NCI-H2196 (cell line): ENCODE measurements at regions not wholly inside any gene's neighbourhood (a gene's known extent, or its start where the extent isn't known, plus 50 kb on each side); places are given as distances from the start of the nearest gene placed in this dataset.

Experiments used
- DNase-seq: peaks from one replicate; lab custom pipeline; 2025; ENCODE audit not compliant: unreplicated experiment; lab: John Stamatoyannopoulos, UW

DNA sequence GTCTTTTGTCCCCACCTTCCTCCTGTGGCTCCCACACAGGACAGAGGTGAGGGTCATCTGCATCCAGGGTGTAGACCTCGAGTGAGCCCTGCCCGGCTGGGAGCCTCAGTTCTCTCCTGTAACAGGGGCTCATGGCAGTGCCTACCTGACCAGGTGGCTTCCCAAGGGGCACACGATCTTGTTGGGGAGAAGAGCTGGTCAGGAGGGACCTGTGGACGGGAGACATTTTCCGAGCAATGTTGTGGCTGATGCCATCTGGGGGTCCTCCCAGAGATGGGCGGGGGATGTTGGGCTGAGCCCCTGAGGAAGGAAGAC is 51.9 kb downstream of the CEBPB start:
- no peak for DNase-seq

DNA sequence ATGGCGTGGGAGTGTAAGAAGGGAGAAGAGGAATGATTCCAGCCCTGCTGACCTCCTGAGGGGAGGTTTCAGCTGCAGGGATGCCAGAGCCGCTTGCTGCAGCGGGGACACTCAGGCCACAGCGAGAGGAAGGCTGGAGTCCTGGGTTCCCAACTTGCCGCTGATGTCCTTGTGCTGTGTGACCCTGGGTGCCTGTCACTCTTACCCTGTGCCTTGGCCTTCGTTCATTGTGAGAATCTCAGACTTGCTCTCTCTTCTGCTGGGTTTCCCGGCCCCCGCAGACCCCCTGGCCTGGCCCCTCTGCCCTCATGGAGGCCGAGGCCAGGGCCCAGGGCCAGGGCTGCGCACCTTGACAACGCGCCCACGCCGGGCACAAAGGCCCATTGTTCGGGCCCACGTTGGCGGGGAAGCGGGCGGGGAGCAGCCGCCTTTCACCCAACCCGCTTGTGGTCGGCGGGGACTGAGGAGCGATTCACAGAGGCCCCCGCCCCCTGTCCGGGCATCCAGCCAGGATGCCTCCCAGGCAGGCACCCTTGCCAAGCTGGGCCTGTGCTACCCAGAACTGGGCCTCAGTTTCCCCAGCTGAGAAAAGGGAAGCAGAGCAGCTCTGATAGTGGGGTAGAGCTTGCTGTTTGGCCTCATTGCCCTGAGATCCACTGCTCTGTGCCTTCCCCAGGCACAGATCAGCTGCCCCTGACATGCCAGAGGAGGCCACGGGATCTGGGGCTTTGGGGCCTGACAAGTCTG is 52.4 kb downstream of the CEBPB start:
- DNase-seq, result peak; percentile 64

DNA sequence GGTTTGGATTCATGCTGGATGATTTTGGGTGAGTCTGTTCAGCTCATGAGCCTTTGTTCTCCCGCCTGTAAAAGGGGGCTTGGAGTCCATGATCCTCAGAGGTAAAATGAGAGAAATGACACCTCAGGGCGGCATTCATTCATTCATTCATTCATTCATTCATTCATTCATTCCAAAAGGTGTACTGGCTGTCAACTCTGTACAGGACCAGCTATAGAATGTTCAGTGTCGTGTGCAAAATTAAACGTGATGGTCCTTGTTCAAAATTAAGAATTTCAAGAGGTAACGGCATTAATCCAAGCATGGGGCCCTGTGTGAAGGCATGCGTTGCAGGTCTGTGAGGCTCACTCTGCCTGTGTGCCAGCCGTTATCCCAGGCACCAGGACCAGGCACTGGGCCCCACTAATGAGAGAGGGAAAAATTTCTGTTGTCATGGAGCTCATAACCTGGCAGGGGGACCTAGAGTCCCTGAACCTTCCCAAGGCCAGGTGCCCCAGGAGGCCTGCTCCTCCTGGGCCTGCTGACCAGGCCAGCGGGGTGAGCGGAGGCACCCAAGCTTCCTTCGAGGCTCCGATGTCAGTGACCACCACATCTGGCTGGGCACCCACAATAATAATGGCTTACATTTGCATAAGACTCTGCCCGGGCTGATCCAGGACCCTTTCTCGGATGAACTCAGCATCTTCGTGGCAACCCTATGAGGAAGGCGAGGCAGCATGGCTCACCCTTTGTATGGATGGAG is 53.2 kb downstream of the CEBPB start:
- DNase-seq, result no peak

DNA sequence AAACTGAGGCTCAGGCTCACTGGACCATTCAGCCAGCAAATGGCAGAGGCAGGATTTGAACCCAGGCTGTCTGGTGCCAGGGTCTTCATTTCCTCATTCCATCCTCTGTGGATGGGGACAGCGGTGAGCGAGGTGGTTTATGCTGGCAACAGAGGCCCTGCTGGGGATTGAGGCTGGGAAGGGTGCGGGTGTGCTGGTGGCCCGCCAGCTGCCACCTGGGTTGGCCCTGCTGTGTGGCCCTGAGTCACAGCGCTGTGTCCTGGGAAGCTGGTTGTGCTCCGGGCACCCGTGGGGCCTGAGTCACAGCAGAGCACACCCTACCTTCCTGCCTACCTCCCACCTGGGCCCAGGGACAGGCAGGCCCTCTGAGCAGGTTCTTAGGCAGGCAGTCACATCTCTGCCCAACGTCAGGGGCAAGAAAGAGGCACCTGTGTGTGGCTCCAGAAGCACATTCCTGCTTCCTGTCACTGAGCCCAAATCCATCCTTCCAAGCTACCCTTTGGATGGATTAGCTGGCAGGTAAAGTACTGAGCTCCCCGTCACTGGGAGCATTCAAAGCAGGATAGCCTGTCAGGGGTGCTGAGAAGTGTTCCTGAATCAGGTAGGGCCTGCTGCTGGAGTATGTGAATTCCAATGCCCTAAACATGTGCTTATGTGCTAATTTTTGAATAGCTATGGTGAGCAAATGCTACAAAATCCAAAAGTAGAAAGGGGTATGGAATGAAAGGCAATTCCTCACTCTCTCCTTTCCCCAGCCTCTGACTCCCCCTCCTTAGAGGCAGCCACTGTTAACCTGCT is 53.9 kb downstream of the CEBPB start:
- DNase-seq, result no peak

DNA sequence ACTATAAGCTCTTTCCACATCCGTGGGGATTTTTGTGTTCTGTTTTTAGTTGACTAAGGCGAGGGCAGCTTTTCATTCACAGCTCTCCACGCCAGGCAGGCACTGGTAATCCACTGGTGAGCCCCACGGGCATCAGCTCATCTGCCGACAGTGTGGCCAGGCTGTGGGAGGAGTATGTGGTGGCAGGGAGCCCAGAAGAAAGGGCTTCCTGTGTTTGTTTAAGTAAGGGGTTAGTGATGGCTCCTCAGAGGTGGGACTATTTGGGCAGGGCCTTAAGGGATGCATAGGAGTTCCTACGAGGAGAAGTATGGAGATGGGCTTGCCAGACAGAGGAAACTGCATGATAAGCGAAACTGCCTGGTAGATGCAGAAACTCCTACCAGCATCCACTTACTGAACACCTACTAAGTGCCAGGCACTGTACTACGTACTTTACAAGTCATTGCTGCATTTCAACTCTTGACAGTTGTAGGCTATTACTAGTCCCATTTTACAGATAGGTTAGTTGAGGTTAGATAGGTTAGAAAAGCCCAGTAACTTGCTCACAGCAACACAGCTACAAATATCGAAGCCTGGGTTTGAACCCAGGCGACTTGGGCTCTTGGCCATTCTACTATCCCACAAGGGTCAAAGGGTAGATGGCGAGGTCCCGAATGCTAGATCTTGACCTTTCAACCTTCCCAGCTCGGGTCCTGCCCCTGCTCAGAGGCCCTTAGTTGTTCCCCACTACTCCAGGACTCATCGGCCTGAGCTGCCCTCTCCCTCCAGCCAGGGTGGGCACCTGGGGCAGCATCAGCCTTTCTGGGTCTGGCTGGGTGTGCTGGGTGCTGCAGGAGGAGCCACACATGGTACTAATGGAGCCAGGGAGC is 55.1 kb downstream of the CEBPB start:
- DNase-seq, result no peak

DNA sequence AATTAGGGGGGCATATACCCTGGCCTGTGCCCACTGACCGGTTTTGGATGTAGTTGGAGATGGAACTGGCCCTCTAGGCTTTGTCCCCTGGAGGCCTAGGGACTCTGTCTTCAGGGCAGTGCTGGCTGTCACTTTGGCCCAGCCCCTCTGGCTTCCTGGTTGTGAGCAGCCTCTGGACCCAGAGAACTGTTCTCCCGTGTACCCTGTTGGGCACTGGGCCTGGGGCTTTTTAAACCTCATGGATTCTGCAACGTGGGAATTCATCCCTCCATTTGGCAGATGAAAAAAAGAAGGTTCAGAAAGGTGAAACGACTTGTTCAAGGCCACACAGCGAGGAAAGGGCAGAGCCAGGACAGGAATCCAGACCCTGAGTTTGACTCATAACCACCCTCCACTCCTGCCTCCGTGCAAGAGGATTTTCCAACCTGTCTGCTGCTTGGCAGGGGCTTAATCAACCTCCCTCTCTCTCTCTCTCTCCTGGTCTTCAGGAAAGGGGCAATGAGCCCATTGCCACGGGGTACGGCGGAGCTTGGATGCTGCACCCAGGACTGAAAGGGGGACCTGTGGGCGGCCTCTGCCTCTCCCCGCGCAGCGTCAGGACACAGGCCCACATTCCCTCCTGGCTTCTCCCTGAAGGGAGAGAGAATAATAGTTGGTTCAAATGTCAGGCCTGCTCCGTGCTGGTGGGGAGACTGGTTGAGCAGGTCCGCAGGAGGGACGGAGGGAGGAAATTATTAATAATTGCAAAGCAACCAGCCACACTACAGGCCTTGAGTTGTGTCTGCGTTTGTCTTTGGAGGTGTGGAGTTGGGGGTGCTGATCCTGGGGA is 56.0 kb downstream of the CEBPB start:
- DNase-seq, result no peak

DNA sequence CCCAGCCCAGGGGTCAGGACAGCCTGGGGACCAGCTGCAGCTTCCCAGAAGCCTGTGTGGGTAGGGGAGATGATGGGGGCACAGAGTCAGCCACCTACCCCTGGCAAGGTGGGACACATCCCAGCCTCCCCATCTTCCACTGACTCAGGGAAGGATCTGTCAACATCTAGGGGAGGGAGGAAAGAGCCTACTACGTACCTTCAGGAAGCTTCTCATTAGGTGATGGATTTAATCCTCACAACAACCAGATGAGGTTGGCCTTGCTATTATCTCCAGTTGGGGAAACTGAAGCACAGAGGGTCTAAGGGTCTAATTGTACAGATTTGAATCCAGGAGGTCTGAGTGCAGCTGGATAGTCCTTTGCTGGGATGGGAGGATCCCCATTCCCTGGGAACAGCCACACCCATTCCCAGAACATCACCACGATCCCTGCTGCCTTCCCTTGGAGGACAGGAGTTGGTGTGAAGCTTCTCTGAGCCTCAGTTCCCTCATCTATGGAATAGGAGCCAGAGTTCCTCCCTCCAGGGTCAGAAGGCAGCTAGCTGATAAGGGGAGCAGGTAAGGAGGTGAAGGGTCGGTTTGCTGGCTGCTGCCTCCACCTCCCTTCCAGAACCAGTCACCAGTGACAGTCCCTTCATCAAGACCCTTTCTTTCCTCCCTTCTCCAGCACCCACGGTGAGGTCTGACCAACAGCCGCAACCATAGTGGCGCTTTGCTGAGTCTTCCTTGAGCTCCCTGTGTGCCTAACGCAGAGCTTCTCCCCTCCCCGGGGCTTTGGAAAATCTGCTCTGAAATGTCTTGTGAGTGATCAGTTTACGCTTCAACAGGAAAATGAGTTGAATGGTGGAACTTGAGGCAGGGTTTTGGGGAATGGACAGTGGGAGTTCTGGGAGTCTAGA is 56.8 kb downstream of the CEBPB start:
- DNase-seq, result no peak

DNA sequence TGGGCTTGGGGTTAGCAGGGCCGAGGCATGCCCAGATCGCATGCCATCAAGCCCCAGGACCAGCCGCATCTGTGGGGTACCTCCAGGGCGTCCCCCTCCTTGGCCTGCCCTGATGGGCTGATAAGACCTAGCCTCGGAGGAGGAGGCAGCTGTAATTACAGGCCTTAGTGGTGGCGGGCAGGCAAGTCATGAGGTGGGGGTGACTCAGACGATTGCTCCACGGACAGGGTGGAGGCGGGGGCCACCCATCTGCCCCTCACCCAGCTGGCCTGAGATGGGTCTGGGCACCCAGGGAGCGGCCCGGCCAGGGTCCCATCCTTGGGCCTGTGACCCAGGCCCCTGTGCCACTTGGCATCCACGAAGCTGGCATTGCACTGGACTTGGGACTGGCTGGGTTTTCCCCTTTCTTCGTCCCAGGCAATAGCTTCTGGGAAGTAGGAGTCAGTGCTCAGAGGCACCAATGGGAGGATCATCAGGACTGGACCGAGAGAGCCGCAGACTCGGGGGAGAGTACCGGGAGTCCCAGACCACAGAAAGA is 57.5 kb downstream of the CEBPB start:
- no peak for DNase-seq

DNA sequence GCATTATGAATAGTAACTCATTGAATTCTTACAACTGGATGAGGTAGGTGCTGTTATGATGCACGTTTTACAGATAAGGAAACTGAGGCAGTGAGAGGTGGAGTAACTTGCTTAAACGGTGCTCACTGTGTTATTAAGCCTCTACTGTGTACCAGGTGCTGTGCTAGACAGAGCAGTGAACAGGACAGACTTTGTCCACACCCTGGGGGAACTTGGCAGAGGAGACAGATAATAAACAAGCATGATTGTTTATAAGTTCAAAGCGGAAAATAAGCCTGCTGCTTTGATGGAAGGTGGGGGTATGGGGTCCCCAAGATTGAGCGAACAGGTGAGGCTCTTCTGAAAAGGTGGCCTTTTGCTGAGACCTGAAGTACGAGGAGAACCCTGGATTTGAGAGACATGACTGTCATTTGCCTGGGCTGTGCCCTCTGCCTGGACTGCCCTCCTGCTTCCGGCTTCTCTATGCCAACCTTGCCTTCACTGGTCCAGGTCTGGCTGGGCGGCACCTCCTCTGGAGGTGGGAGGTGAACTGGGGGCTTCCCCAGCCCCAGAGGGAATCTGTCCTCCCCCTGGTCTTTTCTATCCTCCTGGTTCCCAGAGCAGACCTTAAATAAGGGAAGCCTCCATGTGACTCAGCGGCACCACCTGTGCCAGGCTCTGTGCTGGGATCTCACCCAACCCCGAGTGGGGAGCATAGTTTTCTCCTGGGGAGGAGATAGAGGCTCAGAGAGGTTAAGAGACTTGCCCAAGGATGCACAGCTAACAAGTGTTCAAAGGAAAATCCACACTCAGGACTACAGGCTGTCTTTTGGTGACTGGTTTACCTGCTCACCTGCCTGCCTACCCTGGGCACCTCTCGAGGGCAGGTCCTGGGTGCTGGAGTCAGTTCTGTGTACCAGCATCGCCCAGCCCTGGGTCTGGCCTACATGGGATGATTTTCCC is 59.1 kb downstream of the CEBPB start:
- no peak for DNase-seq

DNA sequence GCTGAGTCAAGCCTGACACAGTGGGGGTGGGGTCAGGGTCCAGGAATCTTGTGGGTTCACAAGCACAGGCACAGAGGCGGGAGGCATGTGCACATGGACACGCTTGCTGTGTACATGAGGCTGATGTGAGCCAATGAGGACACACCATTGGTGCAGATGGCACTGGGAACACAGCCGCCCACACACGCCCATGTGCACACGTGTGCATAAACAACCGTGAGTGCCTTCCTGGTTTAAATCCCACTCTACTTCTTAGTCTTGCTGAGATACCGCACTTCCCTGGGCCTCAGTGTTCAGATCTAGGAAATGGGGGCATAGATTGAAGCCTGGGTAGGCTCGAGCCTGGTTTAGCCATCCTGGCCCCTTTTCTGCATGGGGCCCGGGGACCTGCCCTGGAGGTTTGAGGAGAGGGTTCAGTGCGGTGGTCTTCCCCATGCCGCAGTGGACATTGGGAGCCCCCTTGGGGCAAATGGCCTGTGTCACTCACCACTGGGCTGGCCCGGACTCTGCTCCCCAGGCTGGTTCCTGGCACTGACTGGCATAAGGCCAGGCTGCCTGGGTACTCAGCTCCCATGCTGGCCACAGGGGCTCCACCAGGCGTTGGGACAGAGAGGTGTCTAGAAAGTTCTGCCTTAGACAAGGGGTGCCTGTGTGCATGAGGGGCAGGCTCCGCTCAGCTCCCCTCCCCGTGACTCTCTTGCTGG is 60.2 kb downstream of the CEBPB start:
- DNase-seq, result no peak

DNA sequence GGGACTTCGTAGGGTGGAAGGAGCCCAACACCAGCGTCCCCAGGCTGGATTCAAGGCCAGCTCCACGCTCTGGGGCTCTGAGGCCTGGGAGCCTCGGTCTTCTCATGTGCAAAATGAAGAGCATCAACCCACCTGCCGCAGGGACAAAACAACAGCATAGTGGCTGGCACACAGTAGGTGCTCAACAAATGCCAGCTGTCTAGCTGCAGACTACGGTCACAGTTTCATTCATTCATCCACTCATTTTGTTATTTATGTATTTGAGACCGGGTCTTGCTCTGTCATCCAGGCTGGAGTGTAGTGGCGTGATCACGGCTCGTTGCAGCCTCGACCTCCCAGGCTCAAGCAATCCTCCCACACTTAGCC is 60.7 kb downstream of the CEBPB start:
- DNase-seq, result no peak

DNA sequence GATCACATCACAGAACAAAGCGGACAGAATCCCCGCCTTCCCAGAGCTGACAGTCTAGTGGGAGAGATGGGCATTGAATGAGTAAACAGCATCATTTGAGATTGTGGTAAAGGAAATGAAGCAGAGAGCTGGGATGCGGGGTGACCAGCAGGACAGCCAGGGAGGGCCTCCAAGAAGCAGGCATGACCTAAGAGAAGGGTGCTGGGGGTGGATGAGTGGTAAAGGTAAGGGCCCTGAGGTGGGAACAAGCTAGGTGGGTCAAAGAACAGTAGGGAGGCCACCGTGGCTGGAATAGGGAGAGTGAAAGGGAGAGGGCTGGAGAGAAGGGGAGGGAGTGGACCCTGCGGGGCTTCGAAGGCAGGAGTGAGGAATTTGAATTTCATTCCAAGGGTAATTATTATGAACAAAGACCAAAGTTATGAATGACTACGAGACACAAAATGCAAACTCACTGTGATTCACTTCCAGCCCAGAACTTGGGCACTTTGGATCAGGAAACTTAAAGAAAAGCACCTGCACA is 61.4 kb downstream of the CEBPB start:
- DNase-seq, result no peak

DNA sequence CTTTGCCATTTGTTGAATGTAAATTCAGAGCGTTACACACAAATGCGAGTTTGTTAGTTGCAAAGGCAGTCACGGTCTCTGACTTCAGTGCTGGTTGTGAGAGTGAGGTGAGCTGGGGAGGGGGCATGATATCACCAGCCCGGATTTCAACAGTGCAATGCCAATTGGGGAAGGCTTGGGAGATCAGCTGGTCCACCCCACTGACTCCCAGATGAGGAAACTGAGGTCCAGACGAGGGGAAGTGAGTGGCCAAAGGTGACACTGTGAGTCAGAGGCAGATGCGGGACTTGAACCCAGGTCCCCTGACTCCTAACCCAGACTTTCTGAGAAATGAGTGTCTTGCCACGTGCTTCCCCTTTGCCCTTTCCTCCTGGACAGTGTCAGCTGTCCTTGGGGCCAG is 62.1 kb downstream of the CEBPB start:
- DNase-seq, result no peak

DNA sequence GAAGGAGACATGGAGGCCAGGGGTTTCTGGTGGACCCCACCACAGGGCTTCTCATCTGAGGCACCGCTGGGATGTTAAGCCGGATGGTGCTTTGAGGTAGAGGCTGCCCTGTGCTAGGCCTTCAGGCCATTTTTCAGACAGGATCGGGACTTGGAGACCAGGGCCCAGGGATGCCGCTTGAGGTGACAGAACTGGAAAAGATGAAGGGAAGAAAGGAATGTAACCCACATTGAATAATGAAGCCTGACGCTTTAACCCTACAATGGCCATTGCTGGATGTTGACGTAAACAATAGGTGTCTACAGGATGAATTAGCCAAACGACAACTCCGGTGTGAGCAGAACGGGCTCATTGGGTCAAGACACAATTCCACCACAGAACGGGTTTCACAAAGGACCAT is 62.5 kb downstream of the CEBPB start:
- no peak for DNase-seq

DNA sequence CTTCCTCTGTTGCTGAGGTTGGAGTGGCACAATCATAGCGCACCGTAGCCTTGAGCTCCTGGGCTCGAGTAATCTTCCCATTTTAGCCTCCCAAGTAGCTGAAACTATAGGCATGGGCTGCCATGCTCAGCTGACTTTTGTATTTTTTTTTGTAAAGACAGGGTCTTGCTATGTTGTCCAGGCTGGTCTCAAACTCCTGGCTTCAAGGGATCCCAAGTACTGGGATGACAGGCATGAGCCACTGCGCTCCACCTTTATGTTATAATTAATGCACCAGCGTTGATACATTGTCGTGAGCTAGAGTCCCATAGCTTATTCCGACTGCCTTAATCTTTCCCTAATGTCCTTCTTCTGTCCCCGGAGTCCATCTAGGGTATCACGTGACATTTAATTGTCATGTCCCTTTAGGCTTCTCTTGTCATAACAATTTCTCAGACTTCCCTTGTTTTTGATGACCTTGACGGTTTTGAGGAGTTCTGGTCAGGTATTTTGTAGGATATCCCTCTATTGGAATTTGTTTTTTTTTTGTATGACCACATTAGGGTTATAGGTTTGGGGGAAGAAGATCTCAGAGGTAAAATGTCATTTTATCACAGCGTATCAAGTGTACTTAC is 63.9 kb downstream of the CEBPB start:
- no peak for DNase-seq

DNA sequence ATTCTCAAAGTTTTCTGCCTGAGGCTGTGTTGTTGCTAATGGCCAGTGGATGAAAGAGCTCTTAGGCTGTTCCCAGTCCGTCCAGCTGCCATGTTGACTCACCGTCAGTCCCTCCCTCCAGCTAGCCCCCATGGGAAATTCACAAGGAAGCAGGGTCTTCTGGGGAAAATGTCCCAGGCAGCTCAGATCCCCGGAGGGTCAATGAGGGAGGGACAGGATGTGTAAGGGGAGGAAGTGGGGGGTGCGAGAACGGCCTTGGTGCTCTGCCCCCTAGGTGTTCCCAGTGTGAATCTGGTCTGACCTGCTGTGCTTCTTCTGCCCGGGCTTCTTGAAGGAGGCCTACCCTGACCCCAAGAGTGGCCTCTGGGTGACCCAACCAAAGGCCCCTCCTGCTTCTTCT is 65.9 kb downstream of the CEBPB start:
- DNase-seq, result no peak

DNA sequence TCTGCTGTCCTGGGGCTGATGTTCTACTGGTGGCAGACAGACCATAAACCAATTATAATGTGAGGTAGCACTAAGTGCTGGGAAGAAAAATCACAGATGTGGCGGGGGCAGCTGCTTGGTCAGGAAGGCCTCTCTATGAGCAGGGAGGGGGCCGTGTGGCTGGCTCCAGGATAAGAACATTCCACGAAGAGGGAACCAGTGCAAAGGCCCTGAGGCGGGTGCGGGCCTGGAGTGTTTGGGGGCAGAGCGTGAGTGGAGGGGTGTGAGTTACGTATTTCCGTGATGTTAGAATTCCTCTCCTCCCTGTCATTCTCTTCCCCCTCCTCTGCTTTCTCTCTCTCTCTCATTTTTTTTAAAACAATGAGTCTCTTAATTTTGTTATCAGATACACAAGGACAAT is 67.2 kb downstream of the CEBPB start:
- DNase-seq, result no peak
